ENCODE measurements at regions not wholly inside any gene's neighbourhood (a gene's known extent, or its start where the extent isn't known, plus 50 kb on each side); places are given as distances from the start of the nearest gene placed in this dataset.

DNA sequence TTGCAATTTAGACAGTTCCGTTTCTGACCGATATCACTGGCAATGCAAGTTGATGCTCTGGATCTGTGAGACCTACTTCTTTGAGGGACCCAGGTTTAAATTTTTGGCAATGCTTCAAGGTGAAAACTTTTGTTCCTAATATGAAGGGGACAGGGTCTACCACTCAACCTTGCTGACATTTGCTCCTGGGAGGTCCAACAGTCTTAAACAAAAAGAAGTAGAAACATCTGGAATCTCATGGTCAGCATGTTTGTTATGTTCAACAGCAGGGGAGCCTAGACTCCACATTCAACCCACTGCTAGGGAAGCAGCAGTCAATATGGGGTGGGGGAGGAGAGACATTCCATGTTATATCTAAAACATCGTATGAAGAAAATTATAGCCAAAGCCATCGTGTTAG, 196.4 kb downstream of the SIM1 start:
- DNase-seq (ENCODE audit: low spot score), result no peak

DNA sequence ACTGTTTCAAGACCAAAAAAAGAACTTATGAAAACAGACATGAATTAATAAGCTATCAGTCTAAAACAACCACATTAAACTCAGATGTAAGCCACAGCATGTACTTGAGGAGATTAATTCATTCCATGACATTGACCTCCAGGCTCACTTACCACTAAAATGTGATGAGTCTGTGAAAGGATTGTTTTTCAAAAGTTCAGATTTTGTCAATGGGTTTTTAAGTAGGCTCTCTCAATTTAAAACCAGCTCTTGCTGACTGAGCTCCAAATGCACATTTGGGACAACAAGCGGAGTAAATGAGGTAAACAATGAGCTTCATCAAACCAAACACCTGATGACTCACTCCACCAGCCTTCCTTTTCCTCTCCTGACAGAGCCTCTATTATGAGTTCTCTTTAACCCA, 197.0 kb downstream of the SIM1 start:
- DNase-seq (ENCODE audit: low spot score), result no peak

DNA sequence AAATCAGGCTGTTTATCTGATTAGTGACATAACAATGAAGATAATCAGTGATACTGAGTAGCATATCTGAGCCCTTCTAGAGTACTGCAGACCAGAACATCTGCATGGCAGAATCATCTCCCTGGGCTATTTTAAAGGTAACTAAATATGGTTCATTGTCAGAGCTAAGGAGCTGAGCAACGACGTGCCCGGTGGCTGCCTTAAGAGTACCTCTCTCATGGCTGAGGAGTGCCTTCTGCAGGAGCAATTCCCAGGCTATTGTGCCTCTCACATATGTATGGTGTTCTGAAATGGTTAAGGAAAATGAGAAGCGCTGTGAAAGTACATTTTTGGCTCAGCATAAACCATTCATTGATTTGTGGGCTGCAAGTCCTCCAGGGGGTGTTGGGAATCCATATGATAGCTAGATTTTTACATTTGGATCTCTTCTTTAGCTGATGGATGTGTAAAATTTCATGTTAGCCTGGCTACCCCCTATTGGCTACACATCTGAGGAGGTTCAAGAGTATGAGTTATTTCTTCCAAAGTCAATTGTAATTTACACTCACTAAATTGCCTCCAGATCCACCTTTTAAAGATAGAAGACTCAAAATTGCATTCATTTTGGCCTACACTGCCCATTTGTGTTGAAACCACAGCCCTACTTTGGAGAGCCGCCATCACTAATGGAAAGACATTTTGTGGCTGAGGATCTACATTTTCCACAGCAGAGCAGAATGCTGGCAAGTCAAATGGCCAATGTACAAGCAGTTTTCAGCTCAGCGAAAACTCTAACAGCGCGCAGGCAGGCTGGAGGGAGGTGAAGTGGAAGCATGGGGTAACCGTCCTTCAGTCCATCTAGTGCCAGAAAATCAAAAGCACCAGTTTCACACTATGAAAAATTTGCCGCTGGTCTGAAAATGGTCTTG, 198.0 kb downstream of the SIM1 start:
- DNase-seq (ENCODE audit: low spot score), result no peak

DNA sequence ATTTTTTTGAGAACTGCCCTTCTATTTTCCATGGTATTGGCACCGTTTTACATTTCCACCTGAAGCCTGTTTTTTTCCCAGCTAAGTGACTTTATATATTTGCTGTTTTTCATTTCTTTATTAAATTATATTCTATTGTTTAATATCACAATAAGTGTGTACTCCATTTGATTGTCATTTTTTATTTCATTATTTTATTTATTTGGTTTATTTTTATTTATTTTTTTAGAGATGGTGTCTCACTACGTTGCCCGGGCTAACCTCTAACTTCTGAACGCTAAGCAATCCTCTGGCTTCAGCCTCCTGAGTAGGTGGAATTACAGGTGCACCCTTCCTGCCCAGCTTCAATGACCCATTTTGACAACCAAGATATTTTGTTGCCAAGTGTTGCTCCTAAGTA, 202.6 kb downstream of the SIM1 start:
- DNase-seq (ENCODE audit: low spot score), result no peak

DNA sequence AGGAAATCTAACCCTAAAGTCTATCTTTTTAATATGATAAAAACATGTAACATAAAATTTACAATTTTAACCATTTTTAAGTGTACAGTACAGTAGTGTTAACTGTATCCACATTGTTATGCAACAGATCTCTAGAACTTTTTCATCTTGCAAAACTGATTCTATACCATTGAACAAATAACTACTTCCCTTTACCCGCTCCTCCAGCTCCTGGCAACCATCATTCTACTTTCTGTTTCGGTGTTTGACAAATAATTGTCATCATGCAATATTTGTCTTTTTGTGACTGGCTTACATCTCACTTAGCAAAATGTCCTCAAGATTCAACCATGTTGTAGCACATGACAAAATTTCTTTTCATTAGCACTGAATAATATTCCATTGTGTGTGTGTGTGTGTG, 203.2 kb downstream of the SIM1 start:
- DNase-seq (ENCODE audit: low spot score), result no peak

DNA sequence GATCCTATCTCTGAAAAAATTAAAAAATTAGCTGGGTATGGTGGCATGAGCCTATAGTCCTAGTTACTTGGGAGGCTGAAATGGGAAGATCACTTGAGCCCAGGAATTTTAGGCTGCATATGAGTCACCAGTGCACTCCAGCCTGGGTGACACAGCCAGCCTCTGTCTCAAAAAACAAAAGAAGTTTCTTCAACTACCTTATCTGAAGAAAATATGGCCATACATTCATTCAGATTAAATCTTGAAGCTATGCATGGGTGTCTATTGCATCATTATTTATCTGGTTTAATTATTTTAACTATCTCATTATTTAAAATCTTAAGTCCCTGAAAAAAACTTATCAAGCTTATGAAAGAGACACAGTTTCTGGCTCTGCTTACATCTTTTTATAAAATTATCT, 204.1 kb downstream of the SIM1 start:
- DNase-seq (ENCODE audit: low spot score), result no peak

DNA sequence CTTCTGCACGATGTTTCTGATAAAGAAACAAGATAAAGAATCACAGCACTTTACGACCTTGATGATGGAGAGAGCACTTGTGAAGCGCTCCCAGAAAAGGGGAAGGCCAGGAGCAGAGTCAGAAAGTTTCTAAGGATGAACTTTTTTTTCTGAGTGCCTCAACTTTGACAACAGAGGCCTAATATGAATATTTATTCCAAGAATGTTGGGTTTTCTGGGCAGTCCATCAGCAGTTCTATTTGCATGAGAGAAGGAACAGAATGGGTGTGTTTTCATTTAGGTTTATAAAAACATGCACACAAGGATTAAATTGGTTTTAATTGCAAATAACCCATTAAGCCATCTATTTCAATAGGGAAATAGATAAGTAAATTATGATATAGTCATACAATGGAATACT, 204.9 kb downstream of the SIM1 start:
- DNase-seq (ENCODE audit: low spot score), result no peak

DNA sequence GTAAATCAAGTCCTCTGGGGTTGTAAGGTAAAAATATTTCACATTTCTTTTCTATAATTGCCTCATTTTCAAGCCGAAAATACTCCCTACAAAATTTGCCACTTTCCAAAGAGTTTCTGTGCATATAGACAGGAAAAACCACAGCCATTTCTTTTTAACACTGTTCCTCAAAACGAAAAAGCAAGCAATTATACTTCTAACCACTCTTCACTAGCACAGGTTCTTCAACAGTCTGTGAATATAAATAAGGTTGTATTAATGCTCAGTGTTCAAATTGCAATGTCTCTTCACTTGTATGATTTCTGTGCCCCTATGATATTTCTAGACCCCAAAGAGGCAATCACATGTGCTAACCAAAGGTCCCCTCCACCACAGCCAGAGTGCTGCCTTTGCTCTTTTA, 206.0 kb downstream of the SIM1 start:
- no peak for DNase-seq (ENCODE audit: low spot score)

DNA sequence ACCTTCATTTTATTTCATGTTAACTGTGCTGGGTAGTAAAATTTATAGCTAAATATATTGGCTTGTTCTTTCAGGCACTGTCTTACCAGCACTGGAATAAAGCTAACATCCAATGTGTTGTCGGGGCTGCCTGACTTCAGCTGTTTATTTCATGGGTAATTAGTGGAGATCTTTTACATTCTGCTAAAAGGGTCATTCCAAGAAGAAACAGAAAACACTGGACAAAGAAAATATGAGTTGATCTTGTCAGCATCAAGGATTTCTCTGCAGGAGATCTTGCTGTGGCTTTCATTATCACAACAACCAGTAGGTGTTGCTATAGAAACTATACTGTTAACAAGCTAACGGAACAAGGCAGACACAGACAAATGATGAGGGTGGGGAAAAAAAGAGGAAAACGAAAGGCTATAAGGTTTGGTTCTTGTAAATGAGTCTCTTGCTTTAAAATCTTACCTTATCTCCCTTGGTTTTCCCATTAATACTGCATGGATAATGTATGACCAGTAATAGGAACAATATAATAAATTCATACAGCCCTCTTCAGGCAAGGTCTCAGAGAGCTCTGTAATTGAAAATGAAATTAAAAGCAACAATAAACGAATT, 206.8 kb downstream of the SIM1 start:
- DNase-seq (ENCODE audit: low spot score), result no peak

DNA sequence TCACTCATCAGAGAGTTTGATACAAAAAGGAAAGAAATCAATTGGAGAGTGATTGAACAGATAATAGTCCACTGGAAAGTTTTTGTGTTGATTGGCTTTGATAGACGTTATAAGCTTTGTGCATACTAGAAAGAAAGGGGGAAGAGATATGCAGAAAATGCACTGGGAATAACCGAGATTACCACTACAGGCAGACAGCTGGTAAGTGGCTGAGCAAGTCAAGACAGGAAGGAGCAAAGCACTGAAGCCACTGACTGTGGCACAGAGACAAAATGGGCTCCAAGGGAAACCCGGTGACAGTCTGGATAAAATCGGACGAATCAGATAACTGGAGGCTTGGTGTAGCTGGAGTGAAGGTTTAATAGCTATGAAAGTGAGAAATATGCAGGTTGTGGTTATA, 209.0 kb downstream of the SIM1 start:
- DNase-seq (ENCODE audit: low spot score), result no peak

DNA sequence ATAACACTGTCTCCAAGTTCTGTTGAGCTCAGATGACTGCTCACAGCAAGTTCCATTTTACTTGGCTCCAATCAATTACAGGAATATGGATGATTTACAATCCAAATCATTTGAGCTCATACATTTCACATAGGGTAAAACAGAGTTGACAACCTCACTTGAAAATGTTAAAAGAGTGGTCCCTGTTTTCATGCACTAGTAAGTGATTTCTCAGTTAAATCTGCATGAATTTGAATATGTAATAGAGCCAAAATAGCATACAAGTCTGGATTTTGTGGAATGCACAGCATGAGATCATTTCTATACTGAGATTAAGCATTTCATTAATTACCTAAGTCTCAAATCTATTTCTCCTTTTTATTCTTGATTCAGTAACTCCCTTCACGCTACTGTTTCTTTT, 217.6 kb downstream of the SIM1 start:
- no peak for DNase-seq (ENCODE audit: low spot score)

DNA sequence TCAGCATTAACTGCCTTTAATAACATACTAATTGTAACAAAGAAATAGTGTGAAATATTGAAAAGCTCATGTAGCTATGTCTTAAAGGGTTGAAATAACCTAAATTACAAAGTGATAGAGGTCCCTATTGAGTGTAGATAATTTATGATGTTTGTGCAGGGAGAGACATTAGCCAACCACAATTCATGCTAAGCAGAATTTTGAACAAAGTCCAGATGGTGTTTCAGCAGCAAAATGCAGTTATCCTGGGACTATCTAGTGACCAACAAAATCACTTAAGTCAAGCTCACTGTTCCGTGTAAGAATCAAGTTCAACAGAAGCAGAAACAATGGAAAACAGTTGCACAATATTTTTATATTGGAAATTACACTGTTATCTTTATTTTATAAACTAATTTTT, 218.5 kb downstream of the SIM1 start:
- no peak for DNase-seq (ENCODE audit: low spot score)

DNA sequence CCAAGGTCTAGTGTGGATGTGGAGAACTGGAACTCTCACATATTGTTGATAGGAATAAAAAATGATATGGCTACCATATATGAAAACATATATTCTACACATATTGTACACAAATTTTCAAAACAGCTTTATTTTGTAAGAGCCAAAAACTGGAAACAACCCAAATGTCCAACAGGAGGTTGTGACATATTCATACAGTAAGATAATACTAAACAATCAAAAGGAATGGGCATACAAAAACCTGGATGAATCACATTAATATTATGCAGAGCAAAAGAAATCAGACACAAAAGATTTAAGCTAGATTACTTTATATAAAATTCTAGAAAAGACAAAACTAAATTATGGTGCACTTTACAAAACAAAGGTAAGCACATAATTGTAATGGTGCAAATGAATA, 223.9 kb downstream of the SIM1 start:
- DNase-seq (ENCODE audit: low spot score), result no peak

DNA sequence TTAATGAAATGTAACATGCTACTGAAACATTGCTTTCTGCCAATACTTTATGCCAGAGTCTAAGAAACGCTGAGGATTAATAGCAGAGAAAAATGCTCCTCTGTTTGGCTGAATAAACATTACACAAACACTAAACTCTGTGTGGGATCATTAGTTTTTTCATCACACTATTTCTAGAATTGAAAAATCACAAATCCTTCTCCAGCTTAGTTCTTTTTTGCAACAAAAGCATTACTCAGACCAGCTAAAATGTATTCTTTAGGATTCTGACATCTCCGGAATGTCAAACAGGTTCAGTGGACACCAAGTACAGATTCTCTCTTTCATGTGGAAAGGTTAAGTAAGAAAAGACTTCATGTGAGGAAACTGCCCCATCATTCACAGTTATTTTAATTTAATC, 226.9 kb downstream of the SIM1 start:
- DNase-seq (ENCODE audit: low spot score), result no peak

DNA sequence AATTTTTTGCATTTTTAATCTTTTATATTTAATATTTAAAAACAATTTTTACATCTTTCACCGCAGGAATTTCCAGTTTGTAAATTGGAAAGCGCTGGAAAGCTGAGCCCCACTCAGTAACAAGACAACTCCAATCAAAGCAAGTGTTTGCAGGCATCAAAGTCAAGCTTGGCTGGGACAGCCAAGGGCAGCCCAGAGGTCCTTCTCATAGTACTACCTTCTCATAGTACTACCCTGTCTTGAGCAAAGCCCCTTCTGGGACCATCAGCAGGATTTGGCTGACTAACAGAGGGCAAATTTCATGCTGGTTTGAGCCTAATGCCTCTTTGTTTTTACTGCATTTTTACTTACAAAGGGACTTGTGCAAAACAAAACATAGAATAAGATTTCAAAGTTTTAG, 228.3 kb downstream of the SIM1 start:
- no peak for DNase-seq (ENCODE audit: low spot score)

DNA sequence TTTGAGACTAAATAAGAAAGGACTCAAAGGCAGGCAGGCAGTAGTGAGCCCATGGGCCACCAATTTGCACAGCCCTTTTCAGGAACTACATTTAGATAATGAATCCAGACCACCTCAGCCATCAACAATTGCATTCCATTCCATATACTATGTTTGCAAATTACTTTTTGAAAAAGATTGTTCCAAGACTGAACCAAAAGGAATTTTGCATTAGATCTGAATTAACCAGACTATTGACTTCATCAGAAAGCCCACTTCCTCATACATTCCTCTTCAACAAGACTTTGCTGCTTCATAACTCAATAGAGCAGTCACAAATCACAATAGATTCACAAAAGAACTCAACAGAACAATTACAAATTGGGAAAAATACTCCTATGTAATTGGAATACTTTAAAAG, 229.1 kb downstream of the SIM1 start:
- no peak for DNase-seq (ENCODE audit: low spot score)

DNA sequence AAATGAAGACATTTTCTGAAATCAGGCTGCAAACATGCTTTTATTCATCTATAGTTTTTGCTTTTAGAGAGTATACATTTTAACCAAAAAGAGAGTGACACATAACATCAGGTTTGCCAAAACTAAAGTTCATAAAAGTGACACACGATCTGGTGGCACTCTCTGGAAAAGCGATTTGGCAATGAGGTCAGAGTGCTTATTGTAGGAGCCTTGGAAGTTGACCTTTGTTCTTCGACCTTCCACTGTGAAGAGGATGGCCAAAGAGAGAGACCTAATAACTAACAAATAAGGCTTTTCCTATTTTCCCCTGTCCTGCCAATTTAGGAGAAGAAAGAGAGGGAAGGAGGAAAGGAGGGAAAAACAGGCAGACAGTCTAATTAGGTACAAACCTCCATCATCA, 230.1 kb downstream of the SIM1 start:
- no peak for DNase-seq (ENCODE audit: low spot score)

DNA sequence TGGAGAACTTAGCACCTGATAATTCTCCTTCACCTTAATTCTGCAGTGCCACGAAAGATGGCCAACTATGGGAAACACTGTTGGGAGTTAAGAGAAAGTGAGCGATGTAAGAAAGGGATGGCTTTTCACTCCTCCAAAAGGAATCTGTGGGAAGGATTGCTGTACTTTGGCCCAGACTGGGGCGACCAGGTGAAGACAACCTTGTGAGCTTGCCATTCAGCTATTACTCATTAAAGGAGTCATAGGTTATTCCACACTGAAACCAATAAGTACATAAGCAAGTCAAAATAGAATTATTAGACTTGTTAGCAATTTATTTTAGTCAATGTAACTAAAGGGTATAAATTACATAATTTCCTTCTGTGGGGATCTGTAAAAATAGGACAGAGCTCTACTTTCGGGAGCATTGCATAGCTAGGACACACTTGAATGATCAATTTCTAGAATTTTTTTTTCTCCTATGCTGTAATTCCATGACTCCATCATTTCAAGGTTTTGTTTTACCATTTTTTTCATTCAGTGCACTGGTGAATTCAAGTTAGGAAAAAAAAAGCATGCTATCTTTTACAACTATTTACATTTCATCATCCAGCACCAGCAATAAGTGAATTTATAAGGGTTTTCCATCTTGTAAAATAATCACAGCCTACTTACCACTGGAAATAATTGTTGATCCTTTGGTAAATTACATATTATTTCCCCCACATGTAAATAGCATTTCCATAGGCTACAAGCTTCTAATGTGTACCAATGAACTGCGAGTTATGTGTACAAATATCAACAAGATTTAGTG, 231.7 kb downstream of the SIM1 start:
- DNase-seq (ENCODE audit: low spot score), result no peak

DNA sequence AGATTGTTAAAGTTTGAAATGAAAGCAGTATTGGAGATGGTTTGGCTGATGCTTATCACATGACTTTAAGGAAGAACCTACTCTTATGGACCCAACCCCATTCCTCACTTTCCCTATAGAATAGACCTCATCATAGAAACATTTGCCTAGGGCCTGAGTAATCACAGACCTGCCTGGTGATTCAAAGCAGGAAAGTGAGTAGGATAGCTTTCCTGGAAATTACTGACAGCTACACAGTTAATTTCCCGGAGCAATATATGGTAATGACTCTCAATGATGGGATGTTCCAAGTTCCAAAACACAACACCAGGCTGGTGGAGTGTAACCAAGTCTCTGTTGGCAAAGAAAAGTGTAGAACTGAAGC, 233.8 kb downstream of the SIM1 start:
- DNase-seq (ENCODE audit: low spot score), result no peak

DNA sequence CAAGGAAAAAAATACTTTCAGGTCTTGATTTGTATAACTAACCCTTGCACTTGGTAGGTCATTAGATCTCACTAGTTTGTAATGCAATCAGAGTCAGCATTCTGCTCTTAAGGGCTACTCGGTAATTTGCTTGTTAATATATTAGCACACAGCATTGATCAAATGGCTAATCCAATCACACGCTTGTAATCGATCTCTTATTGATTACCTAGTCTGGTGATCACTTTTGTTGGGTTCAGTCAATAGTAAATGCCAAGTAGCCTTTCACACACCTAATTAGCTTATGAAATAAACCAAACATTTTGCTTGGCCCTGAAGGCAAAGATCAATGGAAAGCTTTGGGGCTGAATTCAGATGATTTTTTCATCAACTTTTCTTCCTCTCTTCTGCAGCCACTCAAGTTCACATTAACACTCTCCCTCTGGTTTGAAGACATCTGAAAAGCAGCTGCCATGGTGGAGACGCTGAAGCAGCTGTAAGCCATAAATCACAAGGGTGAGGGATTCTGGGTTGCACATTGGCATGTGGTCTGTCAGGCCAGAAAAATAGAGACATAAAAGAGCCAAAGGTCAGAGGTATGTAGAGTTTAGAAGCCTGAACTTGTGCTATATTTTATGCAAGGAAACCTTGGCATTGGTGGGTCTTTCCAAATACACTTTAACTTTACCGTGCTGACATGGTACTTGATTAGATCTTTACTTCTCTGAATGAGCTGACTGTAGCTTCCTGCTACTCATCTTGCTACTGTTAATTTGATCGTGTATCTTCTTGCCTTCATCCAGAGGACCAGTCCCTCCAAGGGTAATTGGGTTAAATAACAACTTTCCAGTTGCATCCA, 234.4 kb downstream of the SIM1 start:
- DNase-seq (ENCODE audit: low spot score), result no peak

DNA sequence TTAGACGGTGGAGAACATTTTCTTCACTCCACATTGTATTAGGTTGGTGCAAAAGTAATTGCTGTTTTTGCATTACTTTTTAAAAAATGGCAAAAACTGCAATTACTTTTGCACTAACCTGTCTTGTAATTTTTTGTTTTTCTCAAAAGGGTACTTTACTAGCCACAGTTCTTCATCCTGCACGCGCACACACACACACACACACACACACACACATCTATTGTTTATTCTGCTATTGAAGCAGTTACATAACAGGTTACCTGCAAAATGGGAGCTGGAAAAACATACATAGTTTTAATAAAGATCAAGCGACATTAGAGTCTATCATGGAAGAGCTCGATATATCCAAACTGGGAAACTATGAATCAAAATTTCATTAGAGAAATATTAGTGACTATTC, 235.2 kb downstream of the SIM1 start:
- DNase-seq (ENCODE audit: low spot score), result no peak
